GM12878 (cell line): ENCODE measurements at regions not wholly inside any gene's neighbourhood (a gene's known extent, or its start where the extent isn't known, plus 50 kb on each side); places are given as distances from the start of the nearest gene placed in this dataset.
"Not testable (repeated sequence)": the region's sequence is repeated elsewhere in the genome, so short reads cannot be mapped to it uniquely, and the experiment has no call there.

Experiments
- GABPA ChIP-seq: IDR thresholded peaks from 2 replicates; pipeline ENCODE4 v1.6.1; 2014; ENCODE audit warnings: antibody characterized with exemption, low read depth, mild to moderate bottlenecking, inconsistent platforms
- JUNB ChIP-seq: IDR thresholded peaks from 2 replicates; pipeline ENCODE4 v1.6.1; 2016; ENCODE audit warnings: antibody characterized with exemption, mild to moderate bottlenecking
- ZNF622 ChIP-seq: fragments of 450-650 bp; IDR thresholded peaks from 2 replicates; pipeline ENCODE4 v1.6.1; 2017; ENCODE audit warnings: mild to moderate bottlenecking, inconsistent platforms

DNA sequence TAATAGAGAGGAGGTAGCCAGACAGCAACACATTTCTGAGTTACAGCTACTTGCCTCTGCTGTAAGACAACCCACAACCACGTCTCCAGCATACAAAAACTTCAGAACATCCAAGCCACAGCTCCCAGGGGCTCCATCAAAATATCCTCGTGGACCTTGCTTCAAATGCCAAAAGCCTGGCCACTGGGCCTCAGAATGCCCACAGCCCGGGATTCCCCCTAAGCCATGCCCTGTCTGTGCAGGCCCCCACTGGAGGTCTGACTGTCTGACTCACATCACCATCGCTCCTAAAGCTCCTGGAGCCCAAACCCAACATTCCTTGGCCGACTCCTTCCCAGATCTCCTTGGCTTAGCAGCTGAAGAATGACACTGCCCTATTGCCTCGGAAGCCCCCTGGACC is 186.6 kb upstream of the MAGEB16 start:
- TF ChIP-seq GABPA, ZNF622, JUNB: not testable (repeated sequence)
